ENCODE measurements at regions not wholly inside any gene's neighbourhood (a gene's known extent, or its start where the extent isn't known, plus 50 kb on each side); places are given as distances from the start of the nearest gene placed in this dataset.

DNA sequence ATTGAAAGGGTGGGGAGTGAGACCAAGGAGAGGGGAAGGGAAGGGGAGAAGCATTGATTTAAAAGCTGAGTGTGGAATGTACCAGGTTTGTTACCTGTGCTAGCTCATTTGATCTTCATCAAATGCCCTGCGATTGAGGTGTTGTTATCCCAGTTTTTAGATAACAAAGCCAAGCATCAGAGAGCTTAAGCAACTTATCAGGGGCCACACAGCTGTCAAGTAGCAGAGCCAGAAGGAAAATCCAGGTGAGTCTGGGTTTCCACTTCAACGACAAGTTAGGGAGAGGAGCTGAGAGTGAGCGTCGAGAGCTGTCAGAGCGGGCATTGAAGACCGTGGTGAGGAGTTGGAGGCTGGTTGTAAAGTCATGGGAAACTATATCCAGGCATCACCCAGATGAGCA, 146.9 kb upstream of the IRF2BP2 start:
- TF ChIP-seq, protein P1, sequence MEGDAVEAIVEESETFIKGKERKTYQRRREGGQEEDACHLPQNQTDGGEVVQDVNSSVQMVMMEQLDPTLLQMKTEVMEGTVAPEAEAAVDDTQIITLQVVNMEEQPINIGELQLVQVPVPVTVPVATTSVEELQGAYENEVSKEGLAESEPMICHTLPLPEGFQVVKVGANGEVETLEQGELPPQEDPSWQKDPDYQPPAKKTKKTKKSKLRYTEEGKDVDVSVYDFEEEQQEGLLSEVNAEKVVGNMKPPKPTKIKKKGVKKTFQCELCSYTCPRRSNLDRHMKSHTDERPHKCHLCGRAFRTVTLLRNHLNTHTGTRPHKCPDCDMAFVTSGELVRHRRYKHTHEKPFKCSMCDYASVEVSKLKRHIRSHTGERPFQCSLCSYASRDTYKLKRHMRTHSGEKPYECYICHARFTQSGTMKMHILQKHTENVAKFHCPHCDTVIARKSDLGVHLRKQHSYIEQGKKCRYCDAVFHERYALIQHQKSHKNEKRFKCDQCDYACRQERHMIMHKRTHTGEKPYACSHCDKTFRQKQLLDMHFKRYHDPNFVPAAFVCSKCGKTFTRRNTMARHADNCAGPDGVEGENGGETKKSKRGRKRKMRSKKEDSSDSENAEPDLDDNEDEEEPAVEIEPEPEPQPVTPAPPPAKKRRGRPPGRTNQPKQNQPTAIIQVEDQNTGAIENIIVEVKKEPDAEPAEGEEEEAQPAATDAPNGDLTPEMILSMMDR (IDR thresholded peaks at IDR 0.05) = no peak
- TF ChIP-seq POLR2AphosphoS5 (IDR thresholded peaks at IDR 0.05; ENCODE audit: low read depth, low read length) (no peak), SIN3A (IDR thresholded peaks at IDR 0.05; ENCODE audit: borderline replicate concordance, insufficient read depth, low read depth, low read length) (no peak), TCF7L2 (IDR thresholded peaks at IDR 0.05; ENCODE audit: low read depth, low read length) (no peak)
- TF ChIP-seq, protein P2, sequence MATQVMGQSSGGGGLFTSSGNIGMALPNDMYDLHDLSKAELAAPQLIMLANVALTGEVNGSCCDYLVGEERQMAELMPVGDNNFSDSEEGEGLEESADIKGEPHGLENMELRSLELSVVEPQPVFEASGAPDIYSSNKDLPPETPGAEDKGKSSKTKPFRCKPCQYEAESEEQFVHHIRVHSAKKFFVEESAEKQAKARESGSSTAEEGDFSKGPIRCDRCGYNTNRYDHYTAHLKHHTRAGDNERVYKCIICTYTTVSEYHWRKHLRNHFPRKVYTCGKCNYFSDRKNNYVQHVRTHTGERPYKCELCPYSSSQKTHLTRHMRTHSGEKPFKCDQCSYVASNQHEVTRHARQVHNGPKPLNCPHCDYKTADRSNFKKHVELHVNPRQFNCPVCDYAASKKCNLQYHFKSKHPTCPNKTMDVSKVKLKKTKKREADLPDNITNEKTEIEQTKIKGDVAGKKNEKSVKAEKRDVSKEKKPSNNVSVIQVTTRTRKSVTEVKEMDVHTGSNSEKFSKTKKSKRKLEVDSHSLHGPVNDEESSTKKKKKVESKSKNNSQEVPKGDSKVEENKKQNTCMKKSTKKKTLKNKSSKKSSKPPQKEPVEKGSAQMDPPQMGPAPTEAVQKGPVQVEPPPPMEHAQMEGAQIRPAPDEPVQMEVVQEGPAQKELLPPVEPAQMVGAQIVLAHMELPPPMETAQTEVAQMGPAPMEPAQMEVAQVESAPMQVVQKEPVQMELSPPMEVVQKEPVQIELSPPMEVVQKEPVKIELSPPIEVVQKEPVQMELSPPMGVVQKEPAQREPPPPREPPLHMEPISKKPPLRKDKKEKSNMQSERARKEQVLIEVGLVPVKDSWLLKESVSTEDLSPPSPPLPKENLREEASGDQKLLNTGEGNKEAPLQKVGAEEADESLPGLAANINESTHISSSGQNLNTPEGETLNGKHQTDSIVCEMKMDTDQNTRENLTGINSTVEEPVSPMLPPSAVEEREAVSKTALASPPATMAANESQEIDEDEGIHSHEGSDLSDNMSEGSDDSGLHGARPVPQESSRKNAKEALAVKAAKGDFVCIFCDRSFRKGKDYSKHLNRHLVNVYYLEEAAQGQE (IDR thresholded peaks at IDR 0.05; ENCODE audit: insufficient read depth in 1 of 2, low read depth in 2 of 2, low read length in 1 of 2) = no peak

All from Panc1 (cell line).